Keratinocyte (primary cell): ENCODE measurements at regions not wholly inside any gene's neighbourhood (a gene's known extent, or its start where the extent isn't known, plus 50 kb on each side); places are given as distances from the start of the nearest gene placed in this dataset.

Experiments
- DNase-seq: peaks from one replicate; pipeline ENCODE4 v3.0.0-alpha.2; 2011; ENCODE audit warnings: low read depth, missing footprints, low spot score
- FAIRE-seq: peaks from 2 replicates; lab custom pipeline; 2011; peaks lifted over from hg19 to GRCh38; lab: Jason Lieb, UNC
- H2AFZ ChIP-seq: 2 replicates; pipeline ENCODE4 v1.6.0; 2012; ENCODE audit warnings: low read length, control low read depth, inconsistent platforms; ENCODE audit not compliant: control insufficient read depth
- H3K27ac ChIP-seq: 2 replicates; pipeline ENCODE4 v1.5.1; 2011; ENCODE audit warnings: low read length; ENCODE audit not compliant: control insufficient read depth, insufficient read depth
- H3K27me3 ChIP-seq: 3 replicates; pipeline ENCODE4 v1.6.0; 2011; ENCODE audit warnings: low read length; ENCODE audit not compliant: control insufficient read depth, insufficient read depth; ENCODE audit errors: extremely low read depth
- H3K36me3 ChIP-seq, 2 experiments: 2 replicates in 1 of 2; 3 replicates in 1 of 2; pipeline ENCODE4 v1.5.1; 2011; ENCODE audit warnings: low read length in 2 of 2, mild to moderate bottlenecking in 1 of 2; ENCODE audit not compliant: control insufficient read depth in 2 of 2, insufficient read depth in 2 of 2; ENCODE audit errors: extremely low read depth in 1 of 2
- H3K4me1 ChIP-seq: 3 replicates; pipeline ENCODE4 v1.5.1; 2011; ENCODE audit warnings: low read length; ENCODE audit not compliant: control insufficient read depth, insufficient read depth; ENCODE audit errors: extremely low read depth
- H3K4me2 ChIP-seq: 3 replicates; pipeline ENCODE4 v1.6.0; 2011; ENCODE audit warnings: low read depth, low read length; ENCODE audit not compliant: control insufficient read depth, insufficient read depth; ENCODE audit errors: extremely low read depth
- H3K4me3 ChIP-seq, 3 experiments: fragments of 200-600 bp in 1 of 3; sonication (generic) in 1 of 3; 2 replicates in 2 of 3; 3 replicates in 1 of 3; pipeline ENCODE4 v1.5.1; 2011 to 2016; ENCODE audit warnings: low read length in 3 of 3, mild to moderate bottlenecking in 3 of 3, control low read depth in 2 of 3, inconsistent platforms in 1 of 3, low read depth in 1 of 3, mixed read lengths in 1 of 3, mixed run types in 1 of 3, moderate library complexity in 1 of 3; ENCODE audit not compliant: control insufficient read depth in 2 of 3, insufficient read depth in 2 of 3; ENCODE audit errors: extremely low read depth in 1 of 3
- H3K79me2 ChIP-seq: 2 replicates; pipeline ENCODE4 v1.6.0; 2012; ENCODE audit warnings: low read length; ENCODE audit not compliant: control insufficient read depth, insufficient read depth
- H3K9ac ChIP-seq: 3 replicates; pipeline ENCODE4 v1.6.0; 2011; ENCODE audit warnings: low read length; ENCODE audit not compliant: control insufficient read depth, insufficient read depth; ENCODE audit errors: extremely low read depth
- H3K9me1 ChIP-seq: 3 replicates; pipeline ENCODE4 v1.6.0; 2011; ENCODE audit warnings: low read length; ENCODE audit not compliant: control insufficient read depth, insufficient read depth; ENCODE audit errors: extremely low read depth
- H3K9me3 ChIP-seq: 2 replicates; pipeline ENCODE4 v1.5.1; 2012; ENCODE audit warnings: low read depth, low read length; ENCODE audit not compliant: control insufficient read depth
- H4K20me1 ChIP-seq: 3 replicates; pipeline ENCODE4 v1.6.0; 2011; ENCODE audit warnings: low read length; ENCODE audit not compliant: control insufficient read depth, insufficient read depth; ENCODE audit errors: extremely low read depth
- CTCF ChIP-seq, 3 experiments: IDR thresholded peaks in 1 of 3; conservative IDR thresholded peaks in 1 of 3; optimal IDR thresholded peaks in 1 of 3; 2 replicates in 2 of 3; 3 replicates in 1 of 3; pipeline versions ENCODE3 to v1.5.1; 2011; ENCODE audit warnings: low read length in 3 of 3, mild to moderate bottlenecking in 3 of 3, moderate library complexity in 2 of 3, control low read depth in 1 of 3, inconsistent platforms in 1 of 3; ENCODE audit not compliant: insufficient read depth in 2 of 3; ENCODE audit errors: extremely low read depth in 1 of 3
- EZH2 ChIP-seq: IDR thresholded peaks from one replicate; pipeline ENCODE4 v1.6.1; 2012; ENCODE audit warnings: inconsistent platforms, mild to moderate bottlenecking, low read length, moderate library complexity
- dilution Hi-C: fragments of 300-500 bp; cut with MboI; formaldehyde crosslinking; loops from one replicate; pipeline ENCODE4 v1.7.0; 2020; ENCODE audit warnings: low sequenced_read_pairs; ENCODE audit not compliant: extremely low pct_ligation_motif_present

GRCh38 chr17:34151102-34151501 is 104.0 kb upstream of the CCL2 start:
- dilution Hi-C loops: no loop called here
- Histone ChIP-seq H3K9me1 (no peaks in the 10 kb centered on the region), H3K36me3 (no peaks in the 10 kb centered on the region), H3K9ac (no peak overlapping the region), H3K4me1 (no peaks in the 10 kb centered on the region), H3K4me2 (no peak overlapping the region), H3K4me3 (no peak overlapping the region), H3K79me2 (no peaks in the 10 kb centered on the region), H3K27me3 (peaks cover 15% of the 10 kb centered on the region), H3K27ac (no peak overlapping the region), H4K20me1 (no peaks in the 10 kb centered on the region), H2AFZ (no peak overlapping the region), H3K9me3 (no peaks in the 10 kb centered on the region)
- TF ChIP-seq EZH2: no peak
- FAIRE-seq (no peak), DNase-seq (no peak)

- H3K27me3 ChIP-seq: peaks cover 32% of the 10 kb centered on the region
Observed at GRCh38 chr17:34153991-34154390, 101.1 kb upstream of the CCL2 start.

More at GRCh38 chr17:34153991-34154390, 101.1 kb upstream of the CCL2 start:
- Histone ChIP-seq H3K9me1 (no peaks in the 10 kb centered on the region), H3K27ac (no peak overlapping the region), H4K20me1 (no peaks in the 10 kb centered on the region), H3K9ac (no peak overlapping the region), H3K4me3 (no peak overlapping the region), H3K9me3 (no peaks in the 10 kb centered on the region), H3K79me2 (no peaks in the 10 kb centered on the region), H3K4me1 (no peaks in the 10 kb centered on the region), H2AFZ (no peak overlapping the region), H3K36me3 (no peaks in the 10 kb centered on the region), H3K4me2 (no peak overlapping the region)
- TF ChIP-seq EZH2: no peak
- TF ChIP-seq CTCF (optimal IDR thresholded peaks at IDR 0.05 in 1 of 3, IDR thresholded peaks at IDR 0.05 in 1 of 3, conservative IDR thresholded peaks at IDR 0.05 in 1 of 3; ENCODE audit: extremely low read depth in 1 of 3, insufficient read depth in 2 of 3, low read length in 3 of 3): no peak
- FAIRE-seq (no peak), DNase-seq (no peak)
- dilution Hi-C loops: no loop called here
